PC-9 (cell line): ENCODE measurements at regions not wholly inside any gene's neighbourhood (a gene's known extent, or its start where the extent isn't known, plus 50 kb on each side); places are given as distances from the start of the nearest gene placed in this dataset.

Experiments used
- BruUV-seq: library from RNA; stranded (reverse); fragments of 400-500 nt; replicated peaks from 2 replicates; lab custom pipeline; 2021; lab: Mats Ljungman, UMichigan
- CTCF ChIA-PET: fragments of 300-600 bp; sonication (Branson Sonifier 250); formaldehyde crosslinking; loops from one replicate; lab custom pipeline; 2022; ENCODE audit warnings: antibody characterized with exemption; lab: Charles Lee
- POLR2A ChIA-PET: fragments of 300-600 bp; sonication (Branson Sonifier 250); formaldehyde crosslinking; loops from one replicate; lab custom pipeline; 2022; ENCODE audit warnings: antibody characterized with exemption; ENCODE audit not compliant: unreplicated experiment; lab: Charles Lee
- DNase-seq, 2 experiments: peaks; one replicate each; pipeline versions ENCODE4 v3.0.0 to v3.0.0-alpha.2; 2015 to 2022; ENCODE audit warnings: mixed read lengths in 1 of 2
- H2AFZ ChIP-seq: fragments of 200-600 bp; sonication (generic); 2 replicates; pipeline ENCODE4 v1.8.1; 2017; ENCODE audit warnings: antibody characterized with exemption
- H3F3A ChIP-seq: fragments of 200-600 bp; sonication (generic); 2 replicates; pipeline ENCODE4 v1.8.1; 2017; ENCODE audit warnings: antibody characterized with exemption, mild to moderate bottlenecking, low read depth; ENCODE audit not compliant: insufficient read depth
- H3K27ac ChIP-seq: fragments of 200-600 bp; sonication (generic); 2 replicates; pipeline ENCODE4 v1.6.1; 2016; ENCODE audit warnings: mixed run types
- H3K27me3 ChIP-seq: fragments of 200-600 bp; sonication (generic); 2 replicates; pipeline ENCODE4 v1.6.1; 2016; ENCODE audit warnings: low read depth, mixed run types; ENCODE audit not compliant: insufficient read depth
- H3K36me3 ChIP-seq: fragments of 200-600 bp; sonication (generic); 2 replicates; pipeline ENCODE4 v1.6.1; 2016; ENCODE audit warnings: low read depth, mixed run types
- H3K4me1 ChIP-seq: fragments of 200-600 bp; sonication (generic); replicated peaks from 2 replicates; pipeline ENCODE4 v1.6.1; 2016; ENCODE audit warnings: mixed run types; ENCODE audit not compliant: insufficient read depth
- H3K4me2 ChIP-seq: fragments of 200-600 bp; sonication (generic); 2 replicates; pipeline ENCODE4 v1.6.1; 2017; ENCODE audit warnings: mixed run types
- H3K4me3 ChIP-seq: fragments of 200-600 bp; sonication (generic); 2 replicates; pipeline ENCODE4 v1.6.1; 2016; ENCODE audit warnings: mixed run types
- H3K79me2 ChIP-seq: fragments of 200-600 bp; sonication (generic); 2 replicates; pipeline ENCODE4 v1.6.1; 2017; ENCODE audit warnings: low read depth, mixed run types
- H3K9me2 ChIP-seq: fragments of 200-600 bp; sonication (generic); 2 replicates; pipeline ENCODE4 v1.8.1; 2017; ENCODE audit warnings: mild to moderate bottlenecking; ENCODE audit not compliant: insufficient read depth
- H3K9me3 ChIP-seq: fragments of 200-600 bp; sonication (generic); 2 replicates; pipeline ENCODE4 v1.8.1; 2016; ENCODE audit warnings: low read depth; ENCODE audit not compliant: insufficient read depth
- H4K20me1 ChIP-seq: fragments of 200-600 bp; sonication (generic); 2 replicates; pipeline ENCODE4 v1.8.1; 2017; ENCODE audit not compliant: insufficient read depth
- EZH2 ChIP-seq: fragments of 200-600 bp; sonication (generic); IDR thresholded peaks from 2 replicates; pipeline ENCODE4 v1.8.0; 2017; ENCODE audit warnings: antibody characterized with exemption, low read depth
- intact Hi-C: fragments of 100-400 bp; cut with micrococcal nuclease; formaldehyde crosslinking; loops from one replicate; pipeline ENCODE4 v1.10.0; 2022; ENCODE audit not compliant: unreplicated experiment
- TF ChIP-seq, protein P1 (sequence below): fragments of 200-600 bp; sonication (generic); conservative IDR thresholded peaks from 2 replicates; pipeline ENCODE4 v1.6.1; 2017; ENCODE audit warnings: mixed run types, antibody characterized with exemption, mild to moderate bottlenecking, moderate library complexity

DNA sequence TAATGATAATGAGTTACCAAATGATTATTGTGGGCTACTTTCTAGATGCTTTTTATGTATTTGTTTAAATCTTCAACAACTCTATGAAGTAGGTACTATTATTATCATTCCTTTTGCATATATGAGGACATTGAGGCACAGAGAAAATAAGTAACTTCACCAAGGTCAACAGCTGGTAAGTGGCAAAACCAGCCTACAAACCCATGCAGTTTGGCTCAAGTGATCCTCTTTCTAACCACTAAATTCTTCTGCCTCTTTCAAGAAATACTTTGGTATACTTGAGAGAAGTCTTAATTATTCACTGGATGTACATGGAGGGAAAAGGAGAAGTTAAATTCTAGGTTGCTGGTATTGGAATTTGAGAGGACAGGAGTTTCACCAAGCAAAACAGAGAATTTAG, 495.2 kb upstream of the CADM1 start:
- TF ChIP-seq, protein P1, sequence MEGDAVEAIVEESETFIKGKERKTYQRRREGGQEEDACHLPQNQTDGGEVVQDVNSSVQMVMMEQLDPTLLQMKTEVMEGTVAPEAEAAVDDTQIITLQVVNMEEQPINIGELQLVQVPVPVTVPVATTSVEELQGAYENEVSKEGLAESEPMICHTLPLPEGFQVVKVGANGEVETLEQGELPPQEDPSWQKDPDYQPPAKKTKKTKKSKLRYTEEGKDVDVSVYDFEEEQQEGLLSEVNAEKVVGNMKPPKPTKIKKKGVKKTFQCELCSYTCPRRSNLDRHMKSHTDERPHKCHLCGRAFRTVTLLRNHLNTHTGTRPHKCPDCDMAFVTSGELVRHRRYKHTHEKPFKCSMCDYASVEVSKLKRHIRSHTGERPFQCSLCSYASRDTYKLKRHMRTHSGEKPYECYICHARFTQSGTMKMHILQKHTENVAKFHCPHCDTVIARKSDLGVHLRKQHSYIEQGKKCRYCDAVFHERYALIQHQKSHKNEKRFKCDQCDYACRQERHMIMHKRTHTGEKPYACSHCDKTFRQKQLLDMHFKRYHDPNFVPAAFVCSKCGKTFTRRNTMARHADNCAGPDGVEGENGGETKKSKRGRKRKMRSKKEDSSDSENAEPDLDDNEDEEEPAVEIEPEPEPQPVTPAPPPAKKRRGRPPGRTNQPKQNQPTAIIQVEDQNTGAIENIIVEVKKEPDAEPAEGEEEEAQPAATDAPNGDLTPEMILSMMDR, result no peak
- no peak for TF ChIP-seq EZH2
- Histone ChIP-seq H3K27ac (no peak overlapping the region), H3K9me2 (no peaks in the 10 kb centered on the region), H3F3A (no peaks in the 10 kb centered on the region), H3K79me2 (no peaks in the 10 kb centered on the region), H3K36me3 (no peaks in the 10 kb centered on the region), H3K4me3 (no peak overlapping the region), H3K9me3 (no peaks in the 10 kb centered on the region), H3K4me2 (no peak overlapping the region), H3K27me3 (no peaks in the 10 kb centered on the region), H2AFZ (no peak overlapping the region), H3K4me1 (no peaks in the 10 kb centered on the region), H4K20me1 (no peaks in the 10 kb centered on the region)
- no TSS peak for BruUV-seq
- intact Hi-C loops, result no loop called here
- CTCF ChIA-PET, result no interaction called here
- POLR2A ChIA-PET, result no interaction called here
- DNase-seq, result no peak

DNA sequence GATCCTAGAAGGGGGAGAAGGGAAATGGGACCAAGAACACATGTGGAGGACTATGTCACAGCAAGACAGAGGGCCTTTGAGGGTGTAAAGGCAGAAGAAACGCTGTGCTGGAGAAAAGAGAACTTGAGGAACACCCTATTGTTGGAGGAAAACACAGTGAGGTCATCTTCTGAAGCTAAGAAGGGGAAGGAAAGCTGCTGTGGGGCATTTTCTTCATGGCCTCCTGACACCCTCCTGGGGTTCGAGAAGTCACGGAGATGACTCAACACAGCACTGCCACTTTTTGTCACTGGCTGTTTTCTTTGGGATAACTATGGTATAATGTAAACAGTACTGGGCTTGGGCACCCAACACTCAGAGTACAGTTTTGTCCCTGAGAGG, 492.6 kb upstream of the CADM1 start:
- ChIA-PET CTCF (no interaction called here), POLR2A (no interaction called here)
- no peak overlapping the region for H3K4me3 ChIP-seq
- H3K9me3 ChIP-seq, result no peaks in the 10 kb centered on the region
- no peaks in the 10 kb centered on the region for H3K79me2 ChIP-seq
- no peaks in the 10 kb centered on the region for H3K9me2 ChIP-seq
- H3K27ac ChIP-seq, result no peak overlapping the region
- no peaks in the 10 kb centered on the region for H3K36me3 ChIP-seq
- BruUV-seq, result no TSS peak
- DNase-seq, result no peak
- H2AFZ ChIP-seq, result no peak overlapping the region
- no peaks in the 10 kb centered on the region for H3F3A ChIP-seq
- no peak overlapping the region for H3K4me2 ChIP-seq
- TF ChIP-seq, protein P1, result no peak
- no peak for TF ChIP-seq EZH2
- no peaks in the 10 kb centered on the region for H3K27me3 ChIP-seq
- intact Hi-C loops, result no loop called here
- H4K20me1 ChIP-seq, result no peaks in the 10 kb centered on the region
- no peaks in the 10 kb centered on the region for H3K4me1 ChIP-seq

DNA sequence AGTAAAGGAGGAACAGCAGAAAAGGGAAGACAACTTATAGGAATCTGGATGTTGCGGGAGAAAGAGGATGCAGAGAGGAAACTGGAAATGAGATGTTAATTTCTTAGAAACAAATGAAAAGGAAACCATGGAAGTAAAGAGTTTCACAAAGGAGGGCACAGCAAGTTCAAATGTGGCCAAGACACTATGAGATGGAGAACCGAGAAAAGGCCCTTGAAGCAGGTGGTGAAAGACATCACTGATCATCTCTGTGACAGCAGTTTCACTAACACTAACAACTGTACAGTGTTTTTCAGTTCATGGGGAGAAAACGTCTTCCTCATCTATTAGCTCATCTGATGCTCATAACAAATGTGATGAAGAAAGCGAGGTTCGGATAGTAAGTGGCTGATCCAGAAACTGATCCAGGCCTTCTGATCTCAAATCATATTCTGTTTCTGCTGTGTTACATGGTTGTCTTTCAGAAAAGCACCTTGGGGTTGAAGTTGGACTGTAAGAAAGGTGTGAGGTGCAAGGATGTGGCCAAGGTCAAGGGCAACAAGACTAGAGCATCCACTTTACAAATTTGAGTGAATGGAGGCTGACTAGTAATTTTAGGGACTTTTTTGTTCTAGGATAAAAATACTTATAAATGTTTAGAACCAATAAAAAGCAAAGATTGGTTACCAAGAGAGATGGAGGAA, 492.1 kb upstream of the CADM1 start:
- BruUV-seq, result no TSS peak
- H4K20me1 ChIP-seq, result no peaks in the 10 kb centered on the region
- ChIA-PET POLR2A (no interaction called here), CTCF (no interaction called here)
- H3K9me2 ChIP-seq, result no peaks in the 10 kb centered on the region
- no peaks in the 10 kb centered on the region for H3F3A ChIP-seq
- no peak overlapping the region for H3K4me2 ChIP-seq
- no peak overlapping the region for H3K4me3 ChIP-seq
- H3K79me2 ChIP-seq, result no peaks in the 10 kb centered on the region
- no peaks in the 10 kb centered on the region for H3K4me1 ChIP-seq
- no peak for TF ChIP-seq EZH2
- TF ChIP-seq, protein P1, result no peak
- H3K36me3 ChIP-seq, result no peaks in the 10 kb centered on the region
- no peak overlapping the region for H3K27ac ChIP-seq
- H2AFZ ChIP-seq, result no peak overlapping the region
- DNase-seq, result no peak
- no peaks in the 10 kb centered on the region for H3K27me3 ChIP-seq
- no peaks in the 10 kb centered on the region for H3K9me3 ChIP-seq
- intact Hi-C loops, result no loop called here
